Lower leg skin (tissue), 3 donors: ENCODE measurements at regions not wholly inside any gene's neighbourhood (a gene's known extent, or its start where the extent isn't known, plus 50 kb on each side); places are given as distances from the start of the nearest gene placed in this dataset.

Experiments used
- CTCF ChIP-seq, 3 donors: fragments of 450-650 bp; IDR thresholded peaks; one replicate each; pipeline ENCODE4 v1.5.1; 2016; ENCODE audit warnings: antibody characterized with exemption in 3 of 3, mild to moderate bottlenecking in 3 of 3, moderate library complexity in 2 of 3
- POLR2A ChIP-seq, 2 donors: fragments of 450-650 bp; IDR thresholded peaks; one replicate each; pipeline ENCODE4 v1.6.1; 2016 to 2017; ENCODE audit warnings: antibody characterized with exemption in 2 of 2, mild to moderate bottlenecking in 1 of 2, moderate library complexity in 1 of 2

GRCh38 chr18:45186832-45187231 lies 428.4 kb upstream of the SLC14A2 start:
- no peak for TF ChIP-seq CTCF (IDR thresholded peaks at IDR 0.05)
- TF ChIP-seq POLR2A (IDR thresholded peaks at IDR 0.05): no peak
